MG63 (cell line): ENCODE measurements at regions not wholly inside any gene's neighbourhood (a gene's known extent, or its start where the extent isn't known, plus 50 kb on each side); places are given as distances from the start of the nearest gene placed in this dataset.
"Not testable (repeated sequence)": the region's sequence is repeated elsewhere in the genome, so short reads cannot be mapped to it uniquely, and the experiment has no call there.

Experiments
- DNase-seq: peaks from one replicate; pipeline ENCODE4 v3.0.0-alpha.2; 2020
- H3K27me3 ChIP-seq: fragments of 250-450 bp; sonication (Bioruptor Pico); 2 replicates; pipeline ENCODE4 v1.5.1; 2020; ENCODE audit warnings: mild to moderate bottlenecking, moderate library complexity
- H3K36me3 ChIP-seq: fragments of 250-450 bp; sonication (Bioruptor Pico); 2 replicates; pipeline ENCODE4 v1.5.1; 2020; ENCODE audit warnings: mild to moderate bottlenecking, moderate library complexity
- H3K4me3 ChIP-seq: fragments of 250-450 bp; sonication (Bioruptor Pico); 2 replicates; pipeline ENCODE4 v1.5.1; 2020; ENCODE audit warnings: mild to moderate bottlenecking, moderate library complexity
- H3K9me3 ChIP-seq: fragments of 250-450 bp; sonication (Bioruptor Pico); 2 replicates; pipeline ENCODE4 v1.5.1; 2020; ENCODE audit warnings: mild to moderate bottlenecking, moderate library complexity

DNA sequence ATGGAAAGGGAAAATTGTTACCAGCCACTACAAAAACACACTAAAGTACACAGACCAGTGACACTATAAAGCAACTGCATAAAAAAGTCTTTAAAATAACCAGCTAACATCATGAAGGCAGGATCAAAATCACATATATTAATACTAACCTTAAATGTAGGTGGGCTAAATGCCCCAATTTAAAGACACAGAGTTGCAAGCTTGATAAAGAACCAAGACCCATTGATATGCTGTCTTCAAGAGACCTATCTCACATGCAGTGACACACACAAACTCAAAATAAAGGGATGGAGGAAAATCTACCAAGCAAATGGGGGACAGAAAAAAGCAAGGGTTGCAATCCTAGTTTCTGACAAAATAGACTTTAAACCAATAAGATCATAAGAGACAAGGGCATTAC, 246.3 kb downstream of the SEC16B start:
- Histone ChIP-seq H3K27me3 (no peaks in the 10 kb centered on the region), H3K9me3 (peaks cover 12% of the 10 kb centered on the region), H3K4me3 (no peak overlapping the region), H3K36me3 (no peaks in the 10 kb centered on the region)
- DNase-seq = no peak

DNA sequence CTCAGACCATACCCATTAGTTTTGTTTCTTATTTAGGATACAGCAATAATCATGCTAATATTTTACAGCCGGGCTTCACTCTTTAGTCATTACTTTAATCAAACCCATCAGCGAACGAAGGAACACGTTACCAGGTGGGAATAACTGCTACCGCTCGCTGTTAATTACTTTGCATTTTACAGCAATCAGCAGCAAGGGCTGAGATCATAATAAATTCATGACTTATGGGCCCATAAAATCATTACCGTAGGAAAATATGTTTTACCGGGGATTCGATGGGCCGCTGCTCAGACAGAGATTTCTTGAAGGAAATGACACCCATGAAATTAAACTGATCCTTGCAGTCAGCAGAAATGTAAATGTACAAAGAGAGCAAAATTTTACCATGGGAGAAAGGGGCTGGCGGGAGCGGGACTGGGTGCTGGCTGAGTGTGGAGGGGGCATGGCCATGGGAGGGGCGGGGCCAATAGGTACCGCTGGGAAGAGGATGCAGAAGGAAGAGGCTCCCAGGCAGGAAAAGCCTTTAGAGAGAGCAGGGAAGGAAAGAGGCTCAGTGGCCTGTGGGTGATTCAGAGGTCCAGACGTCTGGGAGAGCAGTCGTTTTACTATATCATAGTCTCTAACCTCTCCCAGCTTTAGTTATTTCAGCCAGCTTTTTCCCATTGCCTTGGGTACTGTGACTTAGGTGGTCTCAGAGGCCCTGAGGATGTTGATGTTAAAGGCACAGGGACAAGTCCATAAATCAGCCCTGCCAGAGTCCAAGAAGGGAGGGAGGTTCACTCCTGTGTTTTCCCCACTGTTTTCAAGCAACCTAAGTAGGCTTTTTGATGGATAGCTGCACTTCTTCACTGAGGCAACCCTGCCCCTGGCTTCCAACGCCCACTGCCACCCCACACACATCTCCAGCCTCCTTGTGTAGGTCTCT, 258.9 kb downstream of the SEC16B start:
- H3K27me3 ChIP-seq = peaks cover 7% of the 10 kb centered on the region
- no peaks in the 10 kb centered on the region for H3K36me3 ChIP-seq
- H3K4me3 ChIP-seq = no peak overlapping the region
- no peaks in the 10 kb centered on the region for H3K9me3 ChIP-seq
- no peak for DNase-seq

DNA sequence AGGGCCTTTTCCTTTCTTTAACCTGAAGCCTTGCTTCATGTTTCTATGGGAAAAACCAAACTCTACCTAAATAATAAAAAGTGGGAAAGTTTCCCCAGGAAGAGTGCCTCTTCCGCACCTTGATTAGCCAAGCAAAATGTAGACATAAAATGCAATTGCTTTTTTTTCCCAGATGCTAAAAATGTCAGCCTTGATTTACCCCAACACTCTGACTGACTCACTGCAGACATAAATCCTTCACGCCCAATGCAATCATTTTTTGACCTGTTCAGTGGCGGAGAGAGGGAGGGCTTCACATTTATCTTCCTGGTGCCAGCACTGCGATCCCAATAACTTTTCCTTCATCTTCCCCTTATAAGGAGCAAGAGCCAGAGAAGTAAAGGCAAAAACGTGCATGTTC, 261.5 kb downstream of the SEC16B start:
- no peak for DNase-seq
- H3K36me3 ChIP-seq = no peaks in the 10 kb centered on the region
- H3K4me3 ChIP-seq = no peak overlapping the region
- no peaks in the 10 kb centered on the region for H3K9me3 ChIP-seq
- H3K27me3 ChIP-seq = peaks cover 4% of the 10 kb centered on the region

DNA sequence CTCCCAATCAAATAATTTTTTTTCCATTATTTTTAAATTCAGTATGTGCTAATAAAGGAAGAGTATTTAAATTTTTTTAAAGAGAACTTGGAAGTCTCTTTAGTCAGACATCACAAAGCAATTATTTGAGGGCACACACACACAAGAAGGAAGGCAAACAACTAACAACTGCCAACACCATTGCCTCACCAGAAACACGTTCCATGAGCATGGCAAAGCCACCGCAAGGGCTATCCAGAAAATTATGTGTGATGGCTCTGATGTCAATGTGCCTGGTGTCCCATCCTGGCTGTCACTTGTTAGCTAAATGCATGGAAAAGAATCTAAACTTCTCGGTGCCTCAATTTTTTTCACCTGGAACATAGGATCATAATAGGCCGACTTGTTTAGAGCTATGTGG, 262.9 kb downstream of the SEC16B start:
- no peaks in the 10 kb centered on the region for H3K36me3 ChIP-seq
- no peaks in the 10 kb centered on the region for H3K9me3 ChIP-seq
- H3K27me3 ChIP-seq = peaks cover 2% of the 10 kb centered on the region
- DNase-seq = no peak
- no peak overlapping the region for H3K4me3 ChIP-seq

DNA sequence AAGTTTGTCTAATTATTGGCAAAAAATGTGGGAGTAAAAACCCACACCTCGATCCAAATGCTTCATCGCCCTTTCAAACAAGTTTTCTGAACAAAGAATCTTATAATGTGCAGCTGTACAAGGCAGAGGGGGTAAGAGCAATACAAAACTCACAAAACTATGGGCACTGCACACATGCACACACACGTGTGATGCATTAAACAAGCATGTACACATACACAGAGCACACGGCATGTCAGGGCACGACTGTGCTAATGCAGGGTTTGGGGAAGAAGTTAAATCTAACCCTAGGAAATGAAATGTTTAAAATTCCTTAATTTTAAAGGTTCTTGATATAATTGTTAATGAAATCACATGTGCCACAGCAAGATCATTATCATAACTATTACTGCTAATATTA, 264.0 kb downstream of the SEC16B start:
- H3K27me3 ChIP-seq = peaks cover 2% of the 10 kb centered on the region; the same call in 1 of the 2 replicates
- H3K4me3 ChIP-seq = no peak overlapping the region
- no peak for DNase-seq
- no peaks in the 10 kb centered on the region for H3K36me3 ChIP-seq
- no peaks in the 10 kb centered on the region for H3K9me3 ChIP-seq

DNA sequence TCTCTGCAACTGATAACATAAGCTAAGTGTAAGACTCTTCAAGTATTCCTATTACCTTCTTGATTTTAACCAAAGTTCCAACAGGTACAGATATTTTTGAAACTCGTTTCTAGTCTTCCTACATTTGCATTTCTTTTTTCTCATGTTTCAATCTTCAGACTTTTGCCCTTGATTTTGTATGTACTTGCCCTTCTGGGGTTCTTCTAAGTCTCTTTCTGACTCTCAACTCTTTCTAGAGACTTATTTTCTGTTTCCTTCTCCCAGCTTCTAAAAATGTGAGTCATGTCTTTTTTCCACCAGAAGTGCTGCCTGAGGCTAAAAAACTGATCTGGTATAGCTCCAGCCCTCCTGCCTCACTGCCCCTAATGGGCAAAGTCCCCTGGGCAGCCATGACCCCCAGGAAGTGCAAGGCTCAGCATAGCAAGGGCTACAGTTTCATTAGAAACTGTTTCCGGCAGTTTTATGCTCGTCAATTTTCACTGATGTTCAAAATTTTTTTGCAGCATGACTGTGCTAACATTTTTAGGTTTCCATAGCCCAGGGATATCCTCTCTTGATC, 265.9 kb downstream of the SEC16B start:
- Histone ChIP-seq H3K27me3 (peaks cover 2% of the 10 kb centered on the region; the same call in 1 of the 2 replicates), H3K9me3 (no peaks in the 10 kb centered on the region), H3K4me3 (no peak overlapping the region), H3K36me3 (no peaks in the 10 kb centered on the region)
- DNase-seq = no peak

DNA sequence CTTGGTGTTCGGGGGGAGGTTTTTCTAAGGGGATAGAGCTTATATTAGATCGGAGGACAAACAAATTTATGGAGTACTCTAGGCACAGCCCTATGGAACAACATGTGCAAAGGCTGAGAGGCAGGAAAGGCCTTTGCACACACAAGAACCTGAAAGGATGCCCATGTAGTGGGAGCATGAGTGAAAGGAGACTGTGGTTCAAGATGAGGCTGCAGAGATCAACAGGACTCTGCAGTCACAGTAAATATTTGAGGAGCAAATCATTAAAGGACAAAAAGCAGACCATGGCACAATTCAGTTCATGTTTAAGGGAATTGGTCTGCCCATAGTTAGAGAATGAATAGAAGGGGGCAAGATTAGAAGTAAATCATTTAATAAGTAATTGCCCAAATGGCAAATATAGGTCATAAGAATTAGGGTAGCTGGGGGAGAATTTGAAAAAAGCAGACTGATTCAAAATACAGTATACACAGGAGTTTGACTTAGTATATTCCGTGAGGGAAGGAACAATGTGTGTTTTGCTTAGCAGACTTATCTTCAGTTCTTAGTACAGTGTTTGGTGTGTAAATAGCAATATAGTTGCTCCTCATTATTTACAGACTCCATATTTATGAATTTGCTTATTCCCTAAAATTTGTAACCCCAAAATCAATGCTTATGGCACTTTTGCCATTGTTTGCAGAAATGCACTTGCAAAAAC, 268.1 kb downstream of the SEC16B start:
- no peak for DNase-seq
- Histone ChIP-seq H3K9me3 (no peaks in the 10 kb centered on the region), H3K27me3 (no peaks in the 10 kb centered on the region), H3K36me3 (no peaks in the 10 kb centered on the region), H3K4me3 (no peak overlapping the region)

DNA sequence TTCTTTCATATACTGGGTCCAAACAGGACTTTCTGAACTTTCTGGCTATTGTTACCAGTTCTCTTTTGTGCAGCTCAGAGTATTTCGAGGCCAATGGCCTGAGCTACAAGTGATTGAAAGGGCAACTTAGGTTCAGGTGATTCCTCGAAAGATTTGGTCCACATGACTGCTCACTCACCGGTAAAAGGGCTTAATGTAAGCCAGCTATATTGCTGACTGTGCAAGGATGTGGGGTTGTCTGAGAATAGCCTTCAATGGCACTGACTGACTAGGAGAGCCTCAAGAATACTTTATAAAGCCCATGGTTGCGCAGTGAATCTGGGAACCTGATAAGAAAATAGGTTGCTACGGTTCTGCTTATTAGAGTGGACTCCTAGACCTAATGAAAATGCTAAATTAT, 269.0 kb downstream of the SEC16B start:
- H3K36me3 ChIP-seq = no peaks in the 10 kb centered on the region
- H3K4me3 ChIP-seq = no peak overlapping the region
- no peaks in the 10 kb centered on the region for H3K9me3 ChIP-seq
- DNase-seq = no peak
- no peaks in the 10 kb centered on the region for H3K27me3 ChIP-seq

DNA sequence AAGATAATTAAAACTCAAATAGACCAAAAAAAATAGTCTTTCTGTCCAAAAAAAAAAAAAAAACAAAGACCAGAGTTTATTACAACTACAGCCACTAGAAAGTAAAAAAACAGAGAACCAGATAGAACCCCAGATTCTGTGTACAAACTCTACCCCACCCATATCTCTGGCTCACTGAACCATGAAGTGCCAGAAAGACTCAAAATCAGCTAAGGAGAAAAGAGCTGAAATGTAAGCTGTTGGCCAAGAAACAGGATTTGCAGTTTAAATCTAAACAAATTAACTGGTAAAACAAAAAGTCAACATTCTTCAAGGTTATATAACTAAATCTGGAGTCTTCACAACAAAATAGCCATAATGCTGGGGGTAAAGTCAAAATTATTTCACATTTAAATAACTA, 278.9 kb downstream of the SEC16B start:
- no peaks in the 10 kb centered on the region for H3K27me3 ChIP-seq
- no peak overlapping the region for H3K4me3 ChIP-seq
- no peak for DNase-seq
- H3K9me3 ChIP-seq = no peaks in the 10 kb centered on the region
- no peaks in the 10 kb centered on the region for H3K36me3 ChIP-seq

DNA sequence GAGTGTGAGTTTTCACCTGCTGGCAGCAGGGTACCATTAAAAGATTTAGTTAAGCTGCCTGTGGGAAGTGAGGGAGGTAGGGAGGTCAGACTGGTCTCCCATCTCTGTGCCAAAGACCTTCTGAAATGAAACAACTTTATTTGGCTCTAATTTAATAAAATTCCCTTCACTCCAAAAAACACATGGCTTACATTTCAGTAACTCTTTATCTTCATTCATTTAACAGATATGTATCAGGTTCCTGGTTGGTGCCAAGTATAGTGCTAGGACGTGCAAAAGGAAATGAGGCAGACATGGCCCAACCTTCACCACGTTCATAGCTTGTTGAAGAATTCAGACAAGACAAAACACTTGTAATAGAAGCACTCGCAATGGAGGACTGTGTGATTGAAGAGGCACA, 282.3 kb downstream of the SEC16B start:
- H3K27me3 ChIP-seq = no peaks in the 10 kb centered on the region

DNA sequence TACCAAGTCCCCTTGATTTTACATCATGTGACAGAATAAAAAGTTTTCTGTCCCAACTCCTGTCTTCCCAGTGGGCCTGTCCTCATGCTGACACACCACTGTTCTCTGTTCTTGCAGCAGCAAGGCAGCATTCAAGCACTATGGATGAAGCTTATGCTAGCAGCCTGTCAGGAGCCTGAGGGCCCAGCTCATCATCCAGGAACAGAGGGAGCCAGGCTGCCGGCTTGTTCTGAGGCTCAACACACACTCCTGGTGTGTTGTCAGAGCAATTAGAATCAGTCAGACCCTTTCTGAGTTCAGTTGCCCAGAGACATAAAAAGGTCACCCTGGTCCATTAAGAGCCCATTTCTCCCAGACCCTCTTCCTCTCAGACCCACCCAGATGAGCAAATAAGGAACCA, 282.9 kb downstream of the SEC16B start:
- no peak for DNase-seq
- H3K4me3 ChIP-seq = no peak overlapping the region
- H3K27me3 ChIP-seq = no peaks in the 10 kb centered on the region
- no peaks in the 10 kb centered on the region for H3K36me3 ChIP-seq
- H3K9me3 ChIP-seq = no peaks in the 10 kb centered on the region

More for the DNA sequence above, 282.3 kb downstream of the SEC16B start:
- no peak for DNase-seq
- no peaks in the 10 kb centered on the region for H3K9me3 ChIP-seq
- H3K36me3 ChIP-seq = no peaks in the 10 kb centered on the region
- H3K4me3 ChIP-seq = no peak overlapping the region

DNA sequence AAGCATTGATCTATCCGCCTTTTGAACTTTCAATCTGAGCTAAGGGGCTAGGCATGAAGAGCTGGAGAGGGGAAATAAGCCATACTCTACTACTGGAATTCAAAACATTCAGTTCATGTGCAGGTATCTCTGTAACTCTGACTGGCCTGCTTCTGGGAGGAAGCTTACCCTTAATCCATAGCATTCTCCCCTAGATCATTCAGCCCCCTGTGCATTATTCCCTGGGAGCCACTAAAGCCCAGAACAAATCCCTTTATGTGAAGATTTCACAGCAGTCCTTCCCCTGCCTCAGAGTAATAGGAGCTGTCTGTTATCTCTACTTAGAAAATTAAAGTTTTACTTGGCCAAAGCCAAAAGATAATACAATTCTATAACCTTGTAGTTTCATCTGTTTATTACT, 300.7 kb downstream of the SEC16B start:
- DNase-seq = no peak
- Histone ChIP-seq H3K4me3 (no peak overlapping the region), H3K9me3 (no peaks in the 10 kb centered on the region), H3K36me3 (no peaks in the 10 kb centered on the region), H3K27me3 (no peaks in the 10 kb centered on the region)

DNA sequence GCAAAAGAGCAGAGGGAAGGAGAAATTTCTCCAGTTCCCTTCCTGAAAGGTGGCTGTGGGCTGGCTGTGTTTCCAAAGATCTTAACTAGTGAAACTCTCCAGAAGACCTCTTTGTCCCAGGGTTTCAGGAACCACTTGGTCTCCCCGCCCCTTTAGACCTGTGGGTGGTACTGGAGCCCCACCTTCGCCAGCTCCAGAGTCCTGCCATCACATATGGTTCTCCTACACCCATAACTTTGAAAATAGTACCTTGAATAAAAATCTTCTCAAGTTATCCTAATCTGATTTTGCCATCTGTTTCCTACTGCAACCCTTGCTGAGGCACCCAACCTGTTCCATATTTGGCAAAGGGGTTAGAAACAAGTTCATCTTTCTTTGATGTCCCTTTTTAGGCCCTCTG, 303.9 kb downstream of the SEC16B start:
- no peaks in the 10 kb centered on the region for H3K36me3 ChIP-seq
- H3K9me3 ChIP-seq = no peaks in the 10 kb centered on the region
- no peak overlapping the region for H3K4me3 ChIP-seq
- DNase-seq = no peak
- peaks cover 6% of the 10 kb centered on the region; the same call in 1 of the 2 replicates for H3K27me3 ChIP-seq

DNA sequence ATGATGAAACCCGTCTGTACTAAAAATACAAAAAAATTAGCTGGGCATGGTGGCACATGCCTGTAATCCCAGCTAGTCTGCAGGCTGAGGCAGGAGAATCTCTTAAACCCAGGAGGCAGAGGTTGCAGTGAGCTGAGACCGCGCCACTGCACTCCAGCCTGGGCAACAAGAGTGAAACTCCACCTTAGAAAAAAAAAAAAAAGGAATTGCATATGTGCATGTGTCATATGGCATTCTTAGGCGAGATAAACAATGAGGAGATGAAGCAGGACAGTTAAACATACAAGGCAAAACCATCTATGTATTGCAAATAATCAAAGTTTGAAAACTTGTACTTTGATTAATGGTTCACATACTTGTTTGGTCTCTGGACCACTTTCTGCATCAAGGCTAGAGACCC, 305.1 kb downstream of the SEC16B start:
- H3K36me3 ChIP-seq, H3K4me3 ChIP-seq, DNase-seq, H3K9me3 ChIP-seq, H3K27me3 ChIP-seq: not testable (repeated sequence)

DNA sequence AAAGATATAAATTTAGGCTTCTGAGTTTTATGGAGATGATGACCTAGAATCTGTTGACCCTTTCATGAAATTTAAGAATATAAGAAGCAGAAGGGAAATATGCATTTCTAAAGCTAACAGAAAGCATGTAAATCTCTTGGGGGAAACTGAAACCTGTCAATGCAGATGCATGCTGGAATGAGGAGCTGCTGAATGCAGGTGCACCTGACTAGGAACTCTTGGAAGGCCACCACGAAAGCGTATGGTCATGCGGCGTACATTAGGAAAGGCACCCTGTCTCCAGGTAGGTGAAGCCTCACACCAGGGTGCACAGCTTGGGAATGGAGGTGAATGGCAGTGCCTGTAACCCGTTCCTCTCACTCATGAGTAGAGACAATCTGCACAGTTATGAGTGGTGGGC, 309.7 kb downstream of the SEC16B start:
- DNase-seq = no peak
- no peak overlapping the region for H3K4me3 ChIP-seq
- H3K36me3 ChIP-seq = no peaks in the 10 kb centered on the region
- no peaks in the 10 kb centered on the region for H3K9me3 ChIP-seq
- H3K27me3 ChIP-seq = peaks cover 6% of the 10 kb centered on the region; the same call in 1 of the 2 replicates

DNA sequence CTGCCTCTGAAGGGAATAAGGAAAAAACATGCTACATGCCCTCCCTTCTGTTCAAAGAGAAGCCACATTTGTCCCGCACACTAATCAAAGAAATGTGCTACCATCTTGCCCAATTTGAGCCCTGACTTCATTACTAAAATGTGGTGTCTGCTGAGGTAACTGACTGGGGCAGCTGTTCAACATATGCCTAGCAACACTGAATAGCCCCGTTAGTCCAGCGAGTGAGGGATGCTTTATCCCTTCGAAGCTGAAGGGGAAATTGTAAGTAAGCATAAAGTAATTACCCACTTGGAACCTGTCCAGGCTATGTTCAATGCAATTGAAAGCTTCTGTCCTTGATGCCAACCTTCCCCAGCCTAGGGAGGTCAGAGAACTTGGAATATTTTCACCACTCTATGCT, 310.6 kb downstream of the SEC16B start:
- Histone ChIP-seq H3K27me3 (peaks cover 6% of the 10 kb centered on the region; the same call in 1 of the 2 replicates), H3K9me3 (no peaks in the 10 kb centered on the region), H3K36me3 (no peaks in the 10 kb centered on the region), H3K4me3 (no peak overlapping the region)
- DNase-seq = no peak

DNA sequence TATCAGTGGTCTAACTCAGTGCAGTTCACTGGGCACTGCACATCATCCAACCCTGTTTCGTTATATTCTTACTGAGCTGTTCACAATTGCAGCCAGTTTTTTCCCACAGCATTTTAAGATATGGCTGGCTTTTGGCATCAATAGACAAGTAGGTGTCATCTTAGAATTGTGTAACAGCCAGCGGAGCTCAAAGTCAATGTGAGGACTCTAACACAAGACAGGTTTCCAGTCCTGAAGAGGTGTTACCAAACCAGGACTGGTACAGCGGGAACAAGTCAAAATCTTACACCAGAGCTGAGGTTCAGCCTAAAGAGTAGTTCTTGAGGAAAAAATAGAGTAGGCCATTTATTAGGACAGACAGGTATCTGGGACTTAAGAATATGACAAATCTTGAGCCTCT, 313.3 kb downstream of the SEC16B start:
- no peak for DNase-seq

More for the DNA sequence above, 313.3 kb downstream of the SEC16B start:
- no peaks in the 10 kb centered on the region for H3K9me3 ChIP-seq
- H3K4me3 ChIP-seq = no peak overlapping the region
- no peaks in the 10 kb centered on the region for H3K36me3 ChIP-seq
- peaks cover 2% of the 10 kb centered on the region; the same call in 1 of the 2 replicates for H3K27me3 ChIP-seq
